Psoas muscle (tissue), 7 donors: ENCODE measurements at regions not wholly inside any gene's neighbourhood (a gene's known extent, or its start where the extent isn't known, plus 50 kb on each side); places are given as distances from the start of the nearest gene placed in this dataset.
A peak's percentile ranks its signal among the peaks of the same experiment; 100 is the strongest.
"Not testable (repeated sequence)": the region's sequence is repeated elsewhere in the genome, so short reads cannot be mapped to it uniquely, and the experiment has no call there.

Experiments used
- ATAC-seq, 4 donors: fragments of 200-7000 bp; cut with Tn5 transposase; one replicate each; pipeline ENCODE4 v1.9.1; 2020; ENCODE audit warnings: moderate library complexity in 3 of 4, mild to moderate bottlenecking in 2 of 4
- DNase-seq, 2 donors: peaks; one replicate each; pipeline ENCODE4 v3.0.0-alpha.2; 2020
- H3K27ac ChIP-seq: fragments of 200-600 bp; one replicate; pipeline ENCODE4 v1.8.0; 2022
- H3K27me3 ChIP-seq, 3 donors: fragments of 200-600 bp in 1 of 3; one replicate each; pipeline versions ENCODE4 v1.6.1 to v1.8.0; 2013 to 2022; ENCODE audit warnings: low read length in 2 of 3, mild to moderate bottlenecking in 2 of 3, moderate library complexity in 1 of 3; ENCODE audit not compliant: insufficient read depth in 3 of 3
- H3K36me3 ChIP-seq, 2 donors: fragments of 200-600 bp in 1 of 2; one replicate each; pipeline versions ENCODE4 v1.6.1 to v1.8.0; 2013 to 2022; ENCODE audit warnings: low read depth in 1 of 2, mild to moderate bottlenecking in 1 of 2, moderate library complexity in 1 of 2; ENCODE audit not compliant: insufficient read depth in 1 of 2
- H3K4me1 ChIP-seq: fragments of 200-600 bp; one replicate; pipeline ENCODE4 v1.8.0; 2022
- H3K4me3 ChIP-seq: fragments of 200-600 bp; one replicate; pipeline ENCODE4 v1.8.0; 2022; ENCODE audit warnings: mild to moderate bottlenecking
- H3K9me3 ChIP-seq: fragments of 200-600 bp; one replicate; pipeline ENCODE4 v1.8.0; 2022
- CTCF ChIP-seq: fragments of 200-600 bp; IDR thresholded peaks from one replicate; pipeline ENCODE4 v1.8.0; 2022; ENCODE audit warnings: antibody characterized with exemption
- WGBS, 3 donors: extraction: QIAGEN DNeasy Blood & Tissue Kit; methylation state at CpG; one replicate each; pipeline versions ENCODE4 v1.1.6 to v1.1.7; 2013; 5-methylcytosine and 5-hydroxymethylcytosine counted together
- intact Hi-C, 2 donors: fragments of 100-400 bp; cut with DNase I; formaldehyde crosslinking; loops; one replicate each; pipeline versions ENCODE4 v1.11.0 to v1.14.2; 2022
- donor health status: healthy with polysubstance abuse.
- donor health status: DM: no; HTN: no; CAD: no; lungs with moderate emphysema.
- donor health status: Bipolar disorder and iron deficiency.
- donor health status: healthy.
- donor health status: DM: yes; HTN: yes; CAD: no.
- donor health status: DM: no; HTN: no; CAD: no.
- donor health status: DM: yes; HTN: yes; CAD: no.

- TF ChIP-seq CTCF, result no peak
- peaks cover 12% of the 10 kb centered on the region for H3K4me1 ChIP-seq
- H3K4me3 ChIP-seq, result no peak overlapping the region
- WGBS, 3 donors, result 24 to 53% (median 37%) methylated on average over 3 of the region's 3 CpGs
- intact Hi-C loops, result loop anchor here (5.0 to 10.0 kb wide), 2 partner anchors 73 to 80 kb away; no protein-coding TSS in a partner anchor
- ATAC-seq, result peak; percentile 77 to 90 (median 87)
- H3K36me3 ChIP-seq, result no peaks in the 10 kb centered on the region
- peaks cover 7% of the 10 kb centered on the region for H3K9me3 ChIP-seq
- peak overlapping the region; percentile 23 for H3K27ac ChIP-seq
- DNase-seq, result no peak
- no peaks in the 10 kb centered on the region for H3K27me3 ChIP-seq
Measured at GRCh38 chr2:111624411-111625156, 259.4 kb downstream of the ANAPC1 start.

GRCh38 chr2:111625157-111625537 is 258.8 kb downstream of the ANAPC1 start:
- H3K9me3 ChIP-seq, DNase-seq, H3K4me3 ChIP-seq, H3K36me3 ChIP-seq, H3K27me3 ChIP-seq: not testable (repeated sequence)
- H3K27ac ChIP-seq, result peak overlapping the region; percentile 23
- 53 to 76% (median 64%) methylated on average over 10 to 12 of the region's 12 CpGs for WGBS, 3 donors
- peak; percentile 24 to 58 (median 34) for ATAC-seq
- intact Hi-C loops, result loop anchor here in 1 of 2 donors (10.0 kb wide), 1 partner anchor 80 kb away; no protein-coding TSS in a partner anchor
- H3K4me1 ChIP-seq, result peaks cover 12% of the 10 kb centered on the region

DNA sequence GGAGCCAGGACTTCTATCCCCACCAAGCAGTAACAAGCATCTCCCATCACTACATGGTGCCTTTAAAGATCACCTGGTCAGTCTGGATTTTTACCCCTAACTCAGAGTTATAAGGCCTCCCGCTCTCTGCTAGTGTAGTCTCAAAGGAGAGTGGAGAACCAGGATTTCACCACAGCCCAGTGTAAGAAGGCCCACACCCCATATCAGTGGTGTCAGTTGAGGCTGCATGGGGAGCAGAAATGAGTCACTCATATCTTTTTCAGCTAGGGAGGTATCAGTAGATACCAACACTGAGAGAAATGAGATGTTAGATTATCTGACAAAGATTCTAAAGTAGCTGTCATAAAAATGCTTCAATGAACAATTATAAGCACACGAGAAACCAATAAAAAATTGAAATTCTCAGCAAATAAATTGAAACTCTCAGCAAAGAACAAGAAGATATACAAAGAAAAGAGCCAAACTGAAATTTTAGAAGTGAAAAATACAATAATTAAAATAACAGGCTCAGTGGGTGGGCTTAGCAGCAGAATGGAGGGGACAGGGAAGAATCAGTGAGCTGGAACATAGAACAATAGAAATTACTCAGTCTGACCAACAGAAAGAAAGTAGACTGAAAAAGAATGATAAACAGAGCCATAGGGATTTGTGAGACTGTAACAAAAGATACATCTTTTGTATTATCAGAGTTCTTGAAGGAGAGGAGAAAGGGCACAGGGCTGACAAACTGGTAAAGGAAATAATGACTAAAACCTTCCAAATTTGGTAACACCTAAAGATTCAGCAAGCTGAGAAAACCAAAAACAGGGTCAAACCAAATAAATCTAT is 257.7 kb downstream of the ANAPC1 start:
- 97 to 99% (median 97%) methylated on average over 2 of the region's 2 CpGs for WGBS, 3 donors
- Histone ChIP-seq H3K4me3 (no peak overlapping the region), H3K9me3 (peaks cover 7% of the 10 kb centered on the region), H3K36me3 (no peaks in the 10 kb centered on the region), H3K27ac (no peak overlapping the region), H3K27me3 (no peaks in the 10 kb centered on the region), H3K4me1 (peaks cover 12% of the 10 kb centered on the region)
- intact Hi-C loops, result loop anchor here in 1 of 2 donors (10.0 kb wide), 1 partner anchor 79 kb away; no protein-coding TSS in a partner anchor
- TF ChIP-seq CTCF, result no peak
- no peak for DNase-seq
- peak in 2 of 4 donors; percentile 28 to 30 for ATAC-seq

GRCh38 chr2:111626865-111627163 is 257.2 kb downstream of the ANAPC1 start:
- intact Hi-C loops, result loop anchor here in 1 of 2 donors (10.0 kb wide), 1 partner anchor 78 kb away; no protein-coding TSS in a partner anchor
- DNase-seq, result no peak

More at GRCh38 chr2:111626865-111627163, 257.2 kb downstream of the ANAPC1 start:
- Histone ChIP-seq H3K4me3 (no peak overlapping the region), H3K4me1 (peaks cover 12% of the 10 kb centered on the region), H3K9me3 (peaks cover 7% of the 10 kb centered on the region), H3K27me3 (no peaks in the 10 kb centered on the region), H3K27ac (no peak overlapping the region), H3K36me3 (no peaks in the 10 kb centered on the region)
- no peak for ATAC-seq
- TF ChIP-seq CTCF, result no peak
